HUES48 (cell line): ENCODE measurements at regions not wholly inside any gene's neighbourhood (a gene's known extent, or its start where the extent isn't known, plus 50 kb on each side); places are given as distances from the start of the nearest gene placed in this dataset.

Source experiments
- H3K27ac ChIP-seq: one replicate; pipeline ENCODE4 v1.7.0; 2013; ENCODE audit warnings: low read depth, low read length, inconsistent platforms
- H3K27me3 ChIP-seq: 2 replicates; pipeline ENCODE4 v1.6.1; 2013; ENCODE audit warnings: mild to moderate bottlenecking, low read length; ENCODE audit not compliant: control insufficient read depth, insufficient read depth
- H3K36me3 ChIP-seq: 2 replicates; pipeline ENCODE4 v1.6.1; 2013; ENCODE audit warnings: low read length; ENCODE audit not compliant: control insufficient read depth, insufficient read depth
- H3K4me1 ChIP-seq: 2 replicates; pipeline ENCODE4 v1.6.1; 2013; ENCODE audit warnings: mild to moderate bottlenecking, low read length; ENCODE audit not compliant: control insufficient read depth, insufficient read depth
- H3K4me3 ChIP-seq: 2 replicates; pipeline ENCODE4 v1.5.1; 2013; ENCODE audit warnings: mild to moderate bottlenecking, low read depth, low read length
- H3K9ac ChIP-seq: 2 replicates; pipeline ENCODE4 v1.6.1; 2013; ENCODE audit warnings: mild to moderate bottlenecking, low read depth, low read length, moderate library complexity
- H3K9me3 ChIP-seq: 2 replicates; pipeline ENCODE4 v1.6.1; 2013; ENCODE audit warnings: low read length; ENCODE audit not compliant: control insufficient read depth, insufficient read depth

DNA sequence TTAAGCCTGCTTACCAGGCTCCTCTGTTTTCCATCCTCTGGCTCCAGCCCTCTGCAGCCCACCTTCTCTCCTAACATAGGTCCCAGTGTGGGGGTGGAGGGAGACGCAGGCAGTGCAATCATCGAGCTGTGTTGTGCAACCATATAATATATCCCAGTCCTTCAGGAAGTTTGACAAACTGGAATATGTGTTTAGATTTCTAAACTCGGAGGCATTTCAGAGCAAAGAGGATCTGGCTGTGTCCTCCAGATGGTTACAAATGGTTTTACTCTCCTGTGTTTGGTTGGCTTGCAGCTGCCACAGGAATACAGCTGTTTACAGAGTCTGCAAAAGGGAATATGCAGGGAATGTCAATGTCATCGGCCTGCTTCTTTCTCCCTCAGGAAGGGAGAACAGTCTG, 195.3 kb upstream of the LNX1 start:
- H3K27me3 ChIP-seq, result no peaks in the 10 kb centered on the region
- H3K9ac ChIP-seq, result no peak overlapping the region

DNA sequence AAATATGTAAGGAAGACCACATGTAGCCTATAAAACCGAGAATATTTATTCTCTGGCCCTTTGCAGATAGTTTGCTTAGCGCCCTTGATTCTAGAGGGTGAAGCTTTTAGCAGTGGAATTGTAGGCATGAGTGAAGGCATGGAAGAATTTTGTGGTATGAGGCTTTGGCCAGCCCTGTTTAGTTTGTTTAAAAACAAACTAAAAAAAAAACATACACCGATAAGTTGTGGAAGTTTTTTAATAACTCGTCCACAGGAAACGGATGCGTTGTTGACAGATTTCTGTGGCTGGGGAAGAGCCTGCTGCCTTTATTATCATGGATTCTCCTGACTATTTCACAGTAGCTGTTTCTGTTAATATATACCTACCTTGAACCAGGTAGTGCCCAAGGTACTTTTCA, 194.7 kb upstream of the LNX1 start:
- Histone ChIP-seq H3K9ac (no peak overlapping the region), H3K9me3 (no peaks in the 10 kb centered on the region), H3K27me3 (no peaks in the 10 kb centered on the region), H3K27ac (no peak overlapping the region), H3K4me3 (no peak overlapping the region), H3K4me1 (no peaks in the 10 kb centered on the region), H3K36me3 (no peaks in the 10 kb centered on the region)

More for the DNA sequence above, 195.3 kb upstream of the LNX1 start:
- Histone ChIP-seq H3K27ac (no peak overlapping the region), H3K4me3 (no peak overlapping the region), H3K4me1 (no peaks in the 10 kb centered on the region), H3K36me3 (no peaks in the 10 kb centered on the region), H3K9me3 (no peaks in the 10 kb centered on the region)

DNA sequence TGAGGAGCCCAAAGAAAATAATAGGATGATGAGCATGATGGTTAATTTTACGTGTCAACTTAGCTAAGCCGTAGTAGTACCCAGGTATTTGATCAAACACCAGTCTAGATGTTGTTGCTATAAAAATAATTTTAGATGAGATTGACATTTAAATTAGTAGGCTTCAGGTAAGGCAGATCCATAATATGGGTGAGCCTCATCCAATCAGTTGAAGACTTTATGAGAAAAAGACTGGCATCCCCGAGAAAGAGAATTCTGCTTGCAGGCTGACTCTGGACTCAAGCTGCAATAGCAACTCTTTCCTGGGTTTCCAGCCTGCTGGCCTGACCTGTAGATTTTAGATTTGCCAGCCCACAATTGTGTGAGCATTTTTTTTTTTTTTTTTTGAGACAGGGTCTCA, 192.8 kb upstream of the LNX1 start:
- H3K27ac ChIP-seq, result no peak overlapping the region
- H3K4me3 ChIP-seq, result no peak overlapping the region
- H3K4me1 ChIP-seq, result no peaks in the 10 kb centered on the region
- H3K9ac ChIP-seq, result no peak overlapping the region
- no peaks in the 10 kb centered on the region for H3K9me3 ChIP-seq
- H3K36me3 ChIP-seq, result no peaks in the 10 kb centered on the region
- no peaks in the 10 kb centered on the region for H3K27me3 ChIP-seq

DNA sequence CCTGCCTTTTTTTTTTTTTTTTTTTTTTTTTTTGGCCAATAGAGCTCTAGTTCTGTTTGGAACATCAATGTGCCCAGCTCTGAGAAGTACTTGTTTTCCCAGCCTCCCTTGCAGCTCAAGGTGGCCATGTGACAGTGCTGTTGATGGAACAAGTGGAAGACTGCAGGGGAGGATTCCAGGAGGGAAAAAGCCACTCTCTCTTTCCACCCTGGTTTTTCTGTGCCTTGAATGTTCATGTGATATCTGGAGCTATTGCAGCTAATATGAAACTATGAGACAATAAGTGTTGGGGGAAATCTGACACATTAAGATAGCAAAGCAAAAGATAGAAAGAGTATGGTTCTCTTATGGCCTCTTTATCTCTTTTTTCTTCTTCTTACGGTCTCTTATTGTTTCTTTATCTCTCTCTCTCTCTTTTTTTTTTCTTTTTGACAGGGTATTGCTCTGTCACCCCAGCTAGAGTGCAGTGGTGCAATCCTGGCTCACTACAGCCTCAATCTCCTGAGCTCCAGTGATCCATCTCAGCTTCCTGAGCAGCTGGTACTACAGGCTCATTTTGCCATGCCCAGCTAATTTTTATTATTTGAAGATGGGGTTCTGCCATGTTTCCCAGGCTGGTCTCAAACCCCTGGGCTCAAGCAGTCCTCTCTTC, 192.0 kb upstream of the LNX1 start:
- no peaks in the 10 kb centered on the region for H3K36me3 ChIP-seq
- H3K4me3 ChIP-seq, result no peak overlapping the region
- H3K27me3 ChIP-seq, result no peaks in the 10 kb centered on the region
- H3K9ac ChIP-seq, result no peak overlapping the region
- H3K9me3 ChIP-seq, result no peaks in the 10 kb centered on the region
- no peaks in the 10 kb centered on the region for H3K4me1 ChIP-seq
- H3K27ac ChIP-seq, result no peak overlapping the region

DNA sequence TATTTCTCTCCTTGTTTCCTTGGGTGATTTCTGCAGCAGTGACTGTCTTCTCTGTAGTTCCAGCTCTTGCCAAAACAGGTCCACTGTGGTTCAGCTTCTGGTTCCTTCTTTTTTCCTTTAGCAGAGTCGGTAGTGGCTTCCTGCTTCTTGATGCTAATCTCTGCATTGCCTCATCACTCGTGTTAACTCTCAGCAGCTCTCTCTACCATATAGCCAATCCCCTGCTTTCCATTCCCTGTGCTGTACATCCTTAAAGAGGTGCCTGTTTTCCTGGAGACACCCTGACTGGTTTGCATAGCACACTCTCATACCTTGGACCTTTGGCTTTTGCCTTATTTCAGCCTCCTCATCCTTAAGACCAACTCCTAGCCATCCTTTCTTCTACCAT, 191.2 kb upstream of the LNX1 start:
- H3K36me3 ChIP-seq, result no peaks in the 10 kb centered on the region
- H3K4me3 ChIP-seq, result no peak overlapping the region
- no peaks in the 10 kb centered on the region for H3K27me3 ChIP-seq
- no peak overlapping the region for H3K9ac ChIP-seq
- no peaks in the 10 kb centered on the region for H3K4me1 ChIP-seq
- no peak overlapping the region for H3K27ac ChIP-seq
- H3K9me3 ChIP-seq, result no peaks in the 10 kb centered on the region

DNA sequence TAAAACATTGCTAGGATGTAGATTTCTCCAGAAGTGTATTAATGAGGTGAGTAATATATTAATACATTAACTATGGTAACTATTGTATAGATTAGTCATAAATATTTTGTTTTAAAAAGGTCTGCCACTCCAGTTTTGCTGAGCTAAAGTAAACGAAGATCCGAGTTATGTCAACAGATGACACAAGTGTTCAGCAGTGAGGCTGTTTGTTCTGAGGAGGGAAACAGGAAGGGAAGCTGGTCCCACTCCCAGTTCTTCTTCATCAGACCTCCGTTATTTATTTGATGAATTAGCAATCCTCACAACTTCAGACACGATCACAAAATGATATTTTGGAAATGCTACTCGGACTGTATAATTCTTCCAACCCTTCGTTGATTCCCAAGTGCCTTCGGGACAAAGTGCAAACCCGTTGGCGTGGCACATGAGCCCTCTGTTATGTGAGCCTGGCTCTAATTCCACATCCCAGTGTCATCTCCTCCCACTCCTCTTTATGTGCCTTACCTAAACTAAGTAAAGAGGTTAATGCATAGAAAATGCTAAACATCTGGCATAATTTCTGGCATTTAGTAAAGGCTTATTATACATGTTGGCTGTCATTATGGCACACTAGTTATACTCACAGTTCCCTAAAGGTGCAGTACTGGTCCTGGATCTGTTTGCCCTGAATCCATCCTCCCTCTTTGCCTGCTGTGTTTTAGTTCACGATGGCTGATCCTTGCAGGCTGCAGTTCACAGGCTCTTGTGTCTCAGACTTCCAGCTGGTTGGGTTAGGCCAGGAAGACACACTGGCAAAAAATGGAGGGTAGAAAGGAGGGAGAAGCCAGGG, 190.6 kb upstream of the LNX1 start:
- Histone ChIP-seq H3K27ac (no peak overlapping the region), H3K9ac (no peak overlapping the region), H3K4me1 (no peaks in the 10 kb centered on the region), H3K36me3 (no peaks in the 10 kb centered on the region), H3K9me3 (no peaks in the 10 kb centered on the region), H3K4me3 (no peak overlapping the region), H3K27me3 (no peaks in the 10 kb centered on the region)

DNA sequence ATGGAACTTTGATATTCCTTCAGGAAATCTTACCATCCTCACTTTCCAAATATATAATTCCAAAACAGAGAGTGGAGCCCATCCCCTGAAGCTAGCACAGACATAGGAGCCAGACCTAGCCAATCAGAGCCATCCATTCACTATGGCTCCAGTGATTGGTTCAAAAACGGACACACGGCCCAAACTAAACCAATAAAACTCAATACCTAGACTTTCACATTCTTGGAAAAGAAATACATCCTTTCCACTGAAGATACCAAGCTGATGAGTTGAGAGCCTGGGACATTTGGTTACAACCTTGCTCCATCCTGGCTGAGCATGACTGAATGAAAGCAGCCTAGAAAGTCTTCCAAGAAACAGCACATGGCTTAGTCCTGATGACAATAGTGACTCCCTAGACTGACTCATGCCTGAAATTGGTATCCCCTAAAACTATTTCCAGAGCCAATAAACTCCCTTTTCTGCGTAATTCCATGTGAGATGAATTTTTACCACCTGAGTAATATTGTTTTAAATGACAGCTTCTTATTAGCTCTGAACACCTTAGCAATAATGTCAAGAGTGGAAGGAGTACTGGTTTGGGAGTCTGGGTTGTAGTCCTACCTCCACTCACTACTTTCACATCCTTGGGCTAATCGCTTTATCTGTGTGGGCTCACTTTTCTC, 189.6 kb upstream of the LNX1 start:
- H3K9me3 ChIP-seq, result no peaks in the 10 kb centered on the region

DNA sequence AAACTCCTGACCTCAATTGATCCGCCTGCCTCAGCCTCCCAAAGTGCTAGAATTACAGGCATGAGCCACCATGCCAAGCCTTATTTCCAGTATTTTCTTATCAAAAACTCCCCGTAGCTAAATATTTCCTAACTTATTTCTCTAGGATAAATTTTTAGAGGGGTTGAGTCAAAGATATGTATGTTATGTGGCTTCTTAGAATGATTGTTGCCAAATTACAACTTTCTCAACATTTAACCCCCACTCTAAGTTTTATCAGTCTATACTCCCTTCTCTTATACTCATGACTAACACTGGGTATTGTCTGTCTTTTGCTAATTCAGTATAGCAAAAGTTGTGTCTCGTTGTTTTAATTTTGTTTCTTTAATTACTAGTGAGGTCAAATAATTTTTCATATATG, 187.7 kb upstream of the LNX1 start:
- Histone ChIP-seq H3K27ac (no peak overlapping the region), H3K27me3 (no peaks in the 10 kb centered on the region), H3K9me3 (no peaks in the 10 kb centered on the region), H3K4me1 (no peaks in the 10 kb centered on the region), H3K9ac (no peak overlapping the region), H3K4me3 (no peak overlapping the region), H3K36me3 (no peaks in the 10 kb centered on the region)

More for the DNA sequence above, 189.6 kb upstream of the LNX1 start:
- Histone ChIP-seq H3K4me1 (no peaks in the 10 kb centered on the region), H3K27ac (no peak overlapping the region), H3K27me3 (no peaks in the 10 kb centered on the region), H3K36me3 (no peaks in the 10 kb centered on the region), H3K4me3 (no peak overlapping the region), H3K9ac (no peak overlapping the region)

DNA sequence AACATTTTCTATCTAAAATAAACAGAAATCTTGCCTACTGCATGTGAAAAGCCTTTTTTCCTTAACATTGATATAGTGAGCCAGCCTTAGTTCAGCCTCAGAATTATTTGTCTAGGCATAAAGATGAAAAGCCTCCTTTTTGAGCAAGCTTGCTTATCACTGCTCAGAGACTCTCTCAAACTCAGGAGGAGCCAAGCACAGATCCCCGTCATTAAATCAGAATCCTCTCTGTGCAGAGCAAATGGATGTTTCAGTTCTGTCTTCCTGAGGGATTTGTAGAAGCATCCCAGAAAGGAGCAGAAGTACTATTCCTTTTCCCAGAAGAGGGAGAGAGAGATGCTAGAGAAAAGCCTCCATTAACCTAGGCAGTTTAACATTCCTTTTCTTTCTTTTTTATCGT, 186.9 kb upstream of the LNX1 start:
- no peaks in the 10 kb centered on the region for H3K36me3 ChIP-seq
- no peak overlapping the region for H3K9ac ChIP-seq
- no peak overlapping the region for H3K27ac ChIP-seq
- no peaks in the 10 kb centered on the region for H3K9me3 ChIP-seq
- no peaks in the 10 kb centered on the region for H3K4me1 ChIP-seq
- H3K4me3 ChIP-seq, result no peak overlapping the region
- no peaks in the 10 kb centered on the region for H3K27me3 ChIP-seq

DNA sequence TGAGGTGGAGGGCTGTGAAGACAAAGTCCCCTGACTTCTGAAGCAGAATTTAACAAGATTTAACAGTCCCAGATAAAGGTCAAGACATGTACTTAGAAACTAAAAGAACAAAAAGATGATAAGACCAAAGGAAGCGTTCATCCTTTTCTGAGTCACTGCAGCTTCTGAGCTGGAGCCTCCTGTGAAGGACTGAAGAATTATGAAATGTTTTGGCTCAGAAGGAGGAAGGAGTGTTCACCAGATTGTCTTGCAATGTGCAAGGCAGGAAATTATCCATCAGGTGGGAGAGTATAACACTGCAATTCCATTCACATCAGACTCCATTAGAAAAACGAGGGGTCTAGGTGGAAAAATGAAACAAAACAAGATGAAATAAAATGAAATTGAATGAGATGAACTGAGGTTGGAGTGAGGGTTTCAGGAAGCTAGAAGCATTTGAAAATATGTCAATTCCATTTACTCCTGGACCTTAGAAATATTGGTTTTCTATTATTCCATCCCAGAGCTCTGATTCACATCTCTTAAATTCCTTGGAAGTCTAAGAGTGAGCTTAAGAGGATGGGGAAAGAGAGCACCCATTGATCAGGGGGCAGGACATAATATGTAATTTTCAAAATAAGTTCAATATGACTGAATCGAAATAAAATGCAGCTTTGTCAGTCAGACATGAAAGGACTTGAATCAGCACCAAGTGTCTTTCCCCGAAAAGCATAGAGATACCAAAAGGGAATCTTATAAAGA, 186.1 kb upstream of the LNX1 start:
- no peak overlapping the region for H3K27ac ChIP-seq
- H3K9ac ChIP-seq, result no peak overlapping the region
- H3K4me3 ChIP-seq, result no peak overlapping the region
- H3K4me1 ChIP-seq, result no peaks in the 10 kb centered on the region
- no peaks in the 10 kb centered on the region for H3K9me3 ChIP-seq
- no peaks in the 10 kb centered on the region for H3K36me3 ChIP-seq
- no peaks in the 10 kb centered on the region for H3K27me3 ChIP-seq
